HL-60 (cell line): ENCODE measurements at regions not wholly inside any gene's neighbourhood (a gene's known extent, or its start where the extent isn't known, plus 50 kb on each side); places are given as distances from the start of the nearest gene placed in this dataset.

Experiments
- CTCF ChIP-seq: IDR thresholded peaks from one replicate; pipeline ENCODE4 v1.5.1; 2011; ENCODE audit warnings: low read length, control low read depth, inconsistent platforms; ENCODE audit not compliant: insufficient read depth
- GABPA ChIP-seq: IDR thresholded peaks from 2 replicates; pipeline ENCODE4 v1.6.1; 2012; ENCODE audit warnings: low read depth
- POLR2AphosphoS5 ChIP-seq: IDR thresholded peaks from 2 replicates; pipeline ENCODE4 v1.6.1; 2012; ENCODE audit warnings: low read depth
- REST ChIP-seq: IDR thresholded peaks from 2 replicates; pipeline ENCODE4 v1.6.1; 2012; ENCODE audit warnings: low read depth; ENCODE audit not compliant: insufficient replicate concordance
- SPI1 ChIP-seq: IDR thresholded peaks from 2 replicates; pipeline ENCODE4 v1.6.1; 2012; ENCODE audit warnings: low read depth, mild to moderate bottlenecking, borderline replicate concordance

DNA sequence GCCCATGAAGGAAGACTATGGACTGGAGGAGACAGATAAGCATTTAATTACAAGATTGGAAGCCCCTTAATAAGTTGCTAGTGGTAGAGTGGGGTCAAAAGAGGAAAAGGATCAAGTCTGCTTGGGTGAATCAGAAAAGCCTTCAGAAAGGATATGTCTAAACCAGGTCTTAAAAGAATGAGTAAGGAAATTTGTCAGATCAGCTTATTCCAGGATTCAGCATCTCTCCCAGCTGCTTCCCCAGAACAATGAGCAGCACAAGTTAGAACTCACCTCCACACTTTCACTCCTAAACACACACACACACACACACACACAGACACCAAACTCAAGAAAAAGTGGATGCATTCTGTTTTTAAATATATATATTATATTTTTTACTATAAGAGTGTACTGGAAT is 166.5 kb downstream of the CPEB2 start:
- TF ChIP-seq REST (no peak), CTCF (no peak), POLR2AphosphoS5 (no peak), GABPA (no peak), SPI1 (no peak)
